Right atrium auricular region (tissue), 2 donors: ENCODE measurements at regions not wholly inside any gene's neighbourhood (a gene's known extent, or its start where the extent isn't known, plus 50 kb on each side); places are given as distances from the start of the nearest gene placed in this dataset.

ENCODE experiments used
- DNase-seq: peaks from one replicate; pipeline ENCODE4 v3.0.0-alpha.2; 2019; ENCODE audit warnings: low spot score
- H3K27ac ChIP-seq, 2 donors: fragments of 200-600 bp; sonication (generic); 1 replicate in 1 of 2; 2 replicates in 1 of 2; pipeline ENCODE4 v1.5.1; 2016 to 2019
- H3K27me3 ChIP-seq, 2 donors: fragments of 200-600 bp; sonication (generic); one replicate each; pipeline versions ENCODE4 v1.5.1 to v1.6.0; 2017 to 2019
- H3K36me3 ChIP-seq: fragments of 200-600 bp; sonication (generic); one replicate; pipeline ENCODE4 v1.5.1; 2016
- H3K4me1 ChIP-seq, 2 donors: fragments of 200-600 bp; sonication (generic); one replicate each; pipeline versions ENCODE4 v1.5.1 to v1.6.0; 2017 to 2019
- H3K4me3 ChIP-seq, 2 donors: fragments of 200-600 bp; sonication (generic); 1 replicate in 1 of 2; 2 replicates in 1 of 2; pipeline ENCODE4 v1.5.1; 2017 to 2019; ENCODE audit warnings: mild to moderate bottlenecking in 1 of 2, moderate library complexity in 1 of 2
- H3K9me3 ChIP-seq, 2 donors: fragments of 200-600 bp; sonication (generic); one replicate each; pipeline ENCODE4 v1.5.1; 2019
- CTCF ChIP-seq, 2 donors: fragments of 200-600 bp; sonication (generic); IDR thresholded peaks; one replicate each; pipeline ENCODE4 v1.5.1; 2019; ENCODE audit warnings: antibody characterized with exemption in 2 of 2

GRCh38 chr12:92650228-92650822 is 52.5 kb upstream of the PLEKHG7 start:
- Histone ChIP-seq H3K9me3 (no peaks in the 10 kb centered on the region), H3K4me3 (no peak overlapping the region), H3K27me3 (no peaks in the 10 kb centered on the region), H3K27ac (no peak overlapping the region), H3K36me3 (no peaks in the 10 kb centered on the region), H3K4me1 (peaks cover 0 to 5% of the 10 kb centered on the region in 2 donors)
- peak in 1 of 2 donors; percentile 0 for TF ChIP-seq CTCF (IDR thresholded peaks at IDR 0.05)
- DNase-seq = no peak

DNA sequence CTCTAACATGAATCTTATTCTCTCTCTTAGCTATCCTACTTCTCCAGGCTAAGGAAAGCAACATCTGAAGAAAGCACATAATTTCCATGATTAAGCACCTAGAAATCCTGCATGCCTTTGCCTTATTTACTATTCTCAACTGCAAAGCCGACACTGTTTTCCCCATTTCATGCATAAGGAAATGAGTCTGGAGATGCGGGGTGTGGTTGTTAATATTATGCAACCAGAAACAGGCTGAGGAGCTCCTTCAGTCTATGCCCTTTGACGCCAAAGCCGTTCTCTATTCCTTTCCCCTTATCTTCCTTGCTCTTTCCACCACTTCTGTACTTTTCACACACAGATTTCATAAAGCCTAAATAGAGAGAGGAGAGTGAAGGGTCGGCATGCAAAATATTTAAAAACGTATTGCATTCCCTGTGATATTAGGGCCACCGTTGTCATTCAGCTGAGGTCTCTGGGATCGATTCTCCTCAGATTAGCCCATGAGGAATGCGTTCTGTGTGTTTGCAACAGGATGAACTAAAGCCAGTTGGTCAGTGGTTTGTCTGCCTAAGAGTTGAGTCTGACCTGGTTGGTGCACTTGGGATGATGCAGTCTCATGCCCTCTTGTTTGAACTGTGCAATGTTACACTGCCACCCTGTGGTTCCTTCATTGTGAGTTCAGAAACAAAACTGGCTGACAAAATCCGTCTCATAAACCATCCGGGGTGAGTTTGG is 53.1 kb upstream of the PLEKHG7 start:
- DNase-seq = peak; percentile 69
- H3K36me3 ChIP-seq = no peaks in the 10 kb centered on the region
- no peaks in the 10 kb centered on the region for H3K9me3 ChIP-seq
- H3K4me1 ChIP-seq = peaks cover 0 to 5% of the 10 kb centered on the region in 2 donors
- H3K27me3 ChIP-seq = no peaks in the 10 kb centered on the region
- H3K27ac ChIP-seq = no peak overlapping the region
- peak; percentile 39 to 79 for TF ChIP-seq CTCF (IDR thresholded peaks at IDR 0.05)
- H3K4me3 ChIP-seq = no peak overlapping the region

GRCh38 chr12:92648242-92649031 is 54.4 kb upstream of the PLEKHG7 start:
- Histone ChIP-seq H3K4me3 (no peak overlapping the region), H3K27me3 (no peaks in the 10 kb centered on the region), H3K4me1 (peaks cover 0 to 5% of the 10 kb centered on the region in 2 donors), H3K27ac (no peak overlapping the region), H3K9me3 (no peaks in the 10 kb centered on the region), H3K36me3 (no peaks in the 10 kb centered on the region)
- no peak for TF ChIP-seq CTCF (IDR thresholded peaks at IDR 0.05)
- no peak for DNase-seq

DNA sequence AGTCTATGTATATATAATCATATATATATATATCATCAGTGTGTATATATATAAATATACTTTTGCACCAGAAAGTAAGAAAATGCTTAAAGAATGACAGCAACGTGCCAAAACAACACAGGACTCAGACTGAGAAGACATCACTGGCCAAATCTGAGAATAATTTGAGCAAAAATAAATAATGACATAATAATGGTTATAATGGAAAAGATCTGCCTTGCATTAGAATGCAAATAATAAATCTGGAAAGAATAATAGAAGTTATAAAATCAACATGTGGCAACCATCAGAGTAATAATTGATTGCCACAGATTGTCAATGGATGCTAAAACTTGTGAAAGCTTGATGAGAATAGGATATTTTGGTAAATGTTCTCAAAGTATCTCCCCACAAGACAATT is 61.5 kb upstream of the PLEKHG7 start:
- DNase-seq = no peak
- TF ChIP-seq CTCF (IDR thresholded peaks at IDR 0.05) = no peak
- no peak overlapping the region for H3K27ac ChIP-seq

DNA sequence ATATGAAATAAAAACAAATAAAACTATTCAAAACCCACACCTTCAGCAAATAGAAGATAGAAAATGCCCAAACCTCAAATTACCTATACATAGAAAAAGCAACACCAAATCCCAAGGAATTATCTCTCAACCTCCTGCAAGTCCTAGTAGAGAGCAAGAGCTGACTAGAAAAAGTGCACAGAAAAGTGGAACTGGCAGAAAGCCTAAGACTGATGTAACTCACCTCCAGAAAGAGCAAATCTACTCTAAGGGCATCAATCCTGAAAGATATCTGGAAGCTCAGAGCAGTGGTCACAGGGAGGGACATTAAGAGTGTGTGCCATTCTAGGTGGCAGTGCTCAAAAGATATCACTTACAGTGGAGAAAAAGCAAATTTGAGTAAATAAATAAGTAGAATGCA is 62.1 kb upstream of the PLEKHG7 start:
- DNase-seq = no peak
- no peaks in the 10 kb centered on the region for H3K4me1 ChIP-seq
- no peaks in the 10 kb centered on the region for H3K27me3 ChIP-seq
- H3K27ac ChIP-seq = no peak overlapping the region
- H3K9me3 ChIP-seq = no peaks in the 10 kb centered on the region
- no peak for TF ChIP-seq CTCF (IDR thresholded peaks at IDR 0.05)
- no peak overlapping the region for H3K4me3 ChIP-seq
- H3K36me3 ChIP-seq = no peaks in the 10 kb centered on the region

More for the DNA sequence above, 61.5 kb upstream of the PLEKHG7 start:
- Histone ChIP-seq H3K4me3 (no peak overlapping the region), H3K36me3 (no peaks in the 10 kb centered on the region), H3K27me3 (no peaks in the 10 kb centered on the region), H3K4me1 (no peaks in the 10 kb centered on the region), H3K9me3 (no peaks in the 10 kb centered on the region)
